ENCODE measurements at regions not wholly inside any gene's neighbourhood (a gene's known extent, or its start where the extent isn't known, plus 50 kb on each side); places are given as distances from the start of the nearest gene placed in this dataset.
A peak's percentile ranks its signal among the peaks of the same experiment; 100 is the strongest.

- no peak for DNase-seq
Observed at GRCh38 chr2:67625178-67625577, 228.0 kb downstream of the ETAA1 start.

- no peak for DNase-seq
Observed at GRCh38 chr2:67625690-67626475, 228.8 kb downstream of the ETAA1 start.

GRCh38 chr2:67626656-67627055, 229.5 kb downstream of the ETAA1 start:
- no peak for DNase-seq

GRCh38 chr2:67627456-67628207, 230.5 kb downstream of the ETAA1 start:
- DNase-seq = no peak

GRCh38 chr2:67628892-67629291, 231.8 kb downstream of the ETAA1 start:
- no peak for DNase-seq

- no peak for DNase-seq
Observed at GRCh38 chr2:67631483-67631882, 234.3 kb downstream of the ETAA1 start.

GRCh38 chr2:67633212-67633856, 236.2 kb downstream of the ETAA1 start:
- DNase-seq = no peak

GRCh38 chr2:67638146-67638545, 241.0 kb downstream of the ETAA1 start:
- no peak for DNase-seq

- no peak for DNase-seq
Observed at GRCh38 chr2:67641312-67642045, 244.3 kb downstream of the ETAA1 start.

GRCh38 chr2:67642046-67642382, 244.9 kb downstream of the ETAA1 start:
- no peak for DNase-seq

- no peak for DNase-seq
Observed at GRCh38 chr2:67642961-67643360, 245.8 kb downstream of the ETAA1 start.

- no peak for DNase-seq
Observed at GRCh38 chr2:67645280-67646138, 248.4 kb downstream of the ETAA1 start.

- DNase-seq = no peak
Observed at GRCh38 chr2:67646714-67647333, 249.7 kb downstream of the ETAA1 start.

GRCh38 chr2:67649331-67650261, 252.5 kb downstream of the ETAA1 start:
- peak; percentile 57 for DNase-seq

- no peak for DNase-seq
Observed at GRCh38 chr2:67650291-67651133, 253.4 kb downstream of the ETAA1 start.

GRCh38 chr2:67651565-67651964, 254.4 kb downstream of the ETAA1 start:
- no peak for DNase-seq

- no peak for DNase-seq
Observed at GRCh38 chr2:67652679-67653078, 255.5 kb downstream of the ETAA1 start.

GRCh38 chr2:67656875-67657274, 259.7 kb downstream of the ETAA1 start:
- no peak for DNase-seq

- no peak for DNase-seq
Observed at GRCh38 chr2:67658820-67659219, 261.7 kb downstream of the ETAA1 start.

Data from NCI-H2171 (cell line).